ENCODE measurements at regions not wholly inside any gene's neighbourhood (a gene's known extent, or its start where the extent isn't known, plus 50 kb on each side); places are given as distances from the start of the nearest gene placed in this dataset.

DNA sequence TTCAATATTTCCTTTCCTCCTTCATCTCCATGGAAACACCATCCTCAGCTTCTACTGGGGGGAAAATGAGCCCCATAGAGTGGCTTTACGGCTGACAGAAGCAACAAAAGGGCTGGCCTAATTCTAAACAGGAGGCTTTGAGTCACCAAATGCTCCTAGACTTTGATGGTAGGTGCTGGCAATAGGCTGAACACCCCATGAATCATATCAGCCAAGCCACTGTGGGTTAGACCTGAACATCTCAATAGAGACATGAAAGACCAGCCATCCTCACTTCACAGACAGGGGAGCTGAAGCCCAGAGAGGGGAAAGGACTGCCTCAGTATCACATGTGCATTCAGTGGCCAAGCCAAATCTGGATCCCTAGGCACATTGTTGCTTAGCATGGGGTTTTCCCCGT lies 107.6 kb downstream of the AMER1 start:
- DNase-seq, result no peak

- peak; percentile 7 for DNase-seq
Observed at GRCh38 chrX:64093761-64094160, 111.7 kb downstream of the AMER1 start.
